ENCODE measurements at regions not wholly inside any gene's neighbourhood (a gene's known extent, or its start where the extent isn't known, plus 50 kb on each side); places are given as distances from the start of the nearest gene placed in this dataset.

- TF ChIP-seq CTCF (IDR thresholded peaks at IDR 0.05): no peak
- TF ChIP-seq POLR2A (IDR thresholded peaks at IDR 0.05): no peak
Observed at GRCh38 chr7:24463474-24463873, 109.8 kb upstream of the PALS2 start.
